WTC11 (cell line): ENCODE measurements at regions not wholly inside any gene's neighbourhood (a gene's known extent, or its start where the extent isn't known, plus 50 kb on each side); places are given as distances from the start of the nearest gene placed in this dataset.

Experiments
- ATAC-seq: fragments of 200-7000 bp; cut with Tn5 transposase; 2 replicates; pipeline ENCODE4 v1.10.0; 2021; ENCODE audit warnings: mild to moderate bottlenecking, moderate library complexity
- CTCF ChIA-PET: fragments of 300-600 bp; sonication (Branson Sonifier 250); formaldehyde crosslinking; loops from one replicate; lab custom pipeline; 2021; ENCODE audit warnings: antibody characterized with exemption; lab: Charles Lee
- POLR2A ChIA-PET: fragments of 350-600 bp; sonication (Branson Sonifier 250); formaldehyde crosslinking; loops from one replicate; lab custom pipeline; 2021; ENCODE audit warnings: antibody characterized with exemption; lab: Charles Lee
- DNase-seq: peaks from one replicate; pipeline ENCODE4 v3.0.0; 2021; ENCODE audit warnings: low spot score
- H3K27ac Mint-ChIP-seq: 2 replicates; pipeline ENCODE4 v1.8.0; 2021; ENCODE audit warnings: mixed read lengths
- H3K27me3 Mint-ChIP-seq: 2 replicates; pipeline ENCODE4 v1.8.0; 2021; ENCODE audit warnings: low read depth, mild to moderate bottlenecking, moderate library complexity, mixed read lengths
- H3K36me3 Mint-ChIP-seq: 2 replicates; pipeline ENCODE4 v1.8.0; 2021; ENCODE audit warnings: mixed read lengths
- H3K4me1 Mint-ChIP-seq: 2 replicates; pipeline ENCODE4 v1.8.0; 2022; ENCODE audit warnings: mixed read lengths
- H3K4me3 Mint-ChIP-seq: 2 replicates; pipeline ENCODE4 v1.8.0; 2021; ENCODE audit warnings: mild to moderate bottlenecking, moderate library complexity, mixed read lengths
- H3K9me3 Mint-ChIP-seq: 2 replicates; pipeline ENCODE4 v1.8.0; 2021; ENCODE audit warnings: mixed read lengths
- ELF4 ChIP-seq: sonication (generic); formaldehyde crosslinking; IDR thresholded peaks from 2 replicates; pipeline ENCODE4 v1.8.1; 2022; ENCODE audit warnings: low read depth, mild to moderate bottlenecking, moderate library complexity, missing genetic modification reagents
- HMGA2 ChIP-seq: fragments of 250-450 bp; sonication (Bioruptor Pico); IDR thresholded peaks from 2 replicates; pipeline ENCODE4 v1.4.0; 2021; ENCODE audit warnings: mild to moderate bottlenecking, moderate library complexity
- PRRX2 ChIP-seq: fragments of 250-450 bp; sonication (Bioruptor Pico); IDR thresholded peaks from 2 replicates; pipeline ENCODE4 v1.8.0; 2021; ENCODE audit warnings: mild to moderate bottlenecking
- RORB ChIP-seq: fragments of 250-450 bp; sonication (Bioruptor Pico); IDR thresholded peaks from 2 replicates; pipeline ENCODE4 v1.9.0; 2021; ENCODE audit warnings: mild to moderate bottlenecking
- SMAD4 ChIP-seq: sonication (generic); formaldehyde crosslinking; IDR thresholded peaks from 2 replicates; pipeline ENCODE4 v1.8.0; 2022; ENCODE audit warnings: mild to moderate bottlenecking, missing genetic modification reagents
- SP1 ChIP-seq: sonication (generic); formaldehyde crosslinking; conservative IDR thresholded peaks from 2 replicates; pipeline ENCODE4 v1.8.1; 2022; ENCODE audit warnings: missing genetic modification reagents
- TCF7 ChIP-seq: sonication (generic); formaldehyde crosslinking; IDR thresholded peaks from 2 replicates; pipeline ENCODE4 v1.8.0; 2022; ENCODE audit warnings: mild to moderate bottlenecking, low read depth, missing genetic modification reagents, moderate library complexity
- ZBTB21 ChIP-seq: sonication (generic); formaldehyde crosslinking; IDR thresholded peaks from 2 replicates; pipeline ENCODE4 v1.8.1; 2023; ENCODE audit warnings: mild to moderate bottlenecking, missing genetic modification reagents, borderline replicate concordance
- ZNF219 ChIP-seq: sonication (generic); formaldehyde crosslinking; IDR thresholded peaks from 2 replicates; pipeline ENCODE4 v1.8.0; 2023; ENCODE audit warnings: missing genetic modification reagents, mild to moderate bottlenecking, borderline replicate concordance
- ZNF423 ChIP-seq: fragments of 250-450 bp; sonication (Bioruptor Pico); IDR thresholded peaks from 2 replicates; pipeline ENCODE4 v2.1.2; 2022; ENCODE audit warnings: mild to moderate bottlenecking, moderate library complexity
- ZNF425 ChIP-seq: fragments of 250-450 bp; sonication (Bioruptor Pico); conservative IDR thresholded peaks from 2 replicates; pipeline ENCODE4 v1.9.0; 2021; ENCODE audit warnings: mild to moderate bottlenecking
- TF ChIP-seq, protein P1 (sequence below): sonication (generic); formaldehyde crosslinking; IDR thresholded peaks from 2 replicates; pipeline ENCODE4 v1.8.1; 2022; ENCODE audit warnings: low read depth, missing genetic modification reagents, borderline replicate concordance
- TF ChIP-seq, protein P2 (sequence below): fragments of 250-450 bp; sonication (Bioruptor Pico); IDR thresholded peaks from 2 replicates; pipeline ENCODE4 v2.1.2; 2022; ENCODE audit warnings: mild to moderate bottlenecking, moderate library complexity
- TF ChIP-seq, protein P3 (sequence below): sonication (generic); formaldehyde crosslinking; IDR thresholded peaks from 2 replicates; pipeline ENCODE4 v1.8.0; 2022; ENCODE audit warnings: mild to moderate bottlenecking, missing genetic modification reagents
- TF ChIP-seq, protein P4 (sequence below): sonication (generic); formaldehyde crosslinking; IDR thresholded peaks from 2 replicates; pipeline ENCODE4 v1.8.1; 2023; ENCODE audit warnings: mild to moderate bottlenecking, missing genetic modification reagents
- TF ChIP-seq, protein P5 (sequence below): sonication (generic); formaldehyde crosslinking; IDR thresholded peaks from 2 replicates; pipeline ENCODE4 v1.8.1; 2023; ENCODE audit warnings: mild to moderate bottlenecking, moderate library complexity, missing genetic modification reagents

GRCh38 chr14:100673085-100673806 lies 53.4 kb upstream of the DLK1 start (continued):
- TF ChIP-seq, protein P1, sequence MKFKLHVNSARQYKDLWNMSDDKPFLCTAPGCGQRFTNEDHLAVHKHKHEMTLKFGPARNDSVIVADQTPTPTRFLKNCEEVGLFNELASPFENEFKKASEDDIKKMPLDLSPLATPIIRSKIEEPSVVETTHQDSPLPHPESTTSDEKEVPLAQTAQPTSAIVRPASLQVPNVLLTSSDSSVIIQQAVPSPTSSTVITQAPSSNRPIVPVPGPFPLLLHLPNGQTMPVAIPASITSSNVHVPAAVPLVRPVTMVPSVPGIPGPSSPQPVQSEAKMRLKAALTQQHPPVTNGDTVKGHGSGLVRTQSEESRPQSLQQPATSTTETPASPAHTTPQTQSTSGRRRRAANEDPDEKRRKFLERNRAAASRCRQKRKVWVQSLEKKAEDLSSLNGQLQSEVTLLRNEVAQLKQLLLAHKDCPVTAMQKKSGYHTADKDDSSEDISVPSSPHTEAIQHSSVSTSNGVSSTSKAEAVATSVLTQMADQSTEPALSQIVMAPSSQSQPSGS (CRISPR knock-in tag) = no peak
- TF ChIP-seq SP1 (CRISPR knock-in tag) (no peak), ZNF219 (CRISPR knock-in tag) (no peak)
- TF ChIP-seq, protein P2, sequence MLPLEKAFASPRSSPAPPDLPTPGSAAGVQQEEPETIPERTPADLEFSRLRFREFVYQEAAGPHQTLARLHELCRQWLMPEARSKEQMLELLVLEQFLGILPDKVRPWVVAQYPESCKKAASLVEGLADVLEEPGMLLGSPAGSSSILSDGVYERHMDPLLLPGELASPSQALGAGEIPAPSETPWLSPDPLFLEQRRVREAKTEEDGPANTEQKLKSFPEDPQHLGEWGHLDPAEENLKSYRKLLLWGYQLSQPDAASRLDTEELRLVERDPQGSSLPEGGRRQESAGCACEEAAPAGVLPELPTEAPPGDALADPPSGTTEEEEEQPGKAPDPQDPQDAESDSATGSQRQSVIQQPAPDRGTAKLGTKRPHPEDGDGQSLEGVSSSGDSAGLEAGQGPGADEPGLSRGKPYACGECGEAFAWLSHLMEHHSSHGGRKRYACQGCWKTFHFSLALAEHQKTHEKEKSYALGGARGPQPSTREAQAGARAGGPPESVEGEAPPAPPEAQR (CRISPR knock-in tag) = no peak
- TF ChIP-seq, all 79 proteins: peak for 6

DNA sequence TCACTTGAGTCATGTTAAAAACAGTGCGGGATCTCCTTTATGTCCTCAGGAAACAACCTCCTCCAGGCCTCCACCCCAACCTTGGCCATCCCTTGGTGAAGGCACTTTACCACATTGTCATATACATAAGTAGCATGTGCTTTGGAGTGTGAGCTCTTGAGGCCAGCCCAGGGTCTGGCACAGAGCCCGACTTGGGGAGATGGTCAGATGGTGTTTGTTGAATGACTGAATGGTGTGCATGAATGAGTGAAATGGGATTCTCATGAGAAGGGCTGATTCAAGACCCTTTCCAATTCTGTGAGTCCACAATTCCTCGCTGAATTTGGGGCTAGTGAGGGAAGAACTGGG lies 52.9 kb upstream of the DLK1 start:
- CTCF ChIA-PET = interaction anchor here (0.6 to 3.3 kb wide), 13 partner anchors 9 to 265 kb away, joined by 3 to 32 read pairs (median 4); no protein-coding TSS in a partner anchor
- H3K36me3 Mint-ChIP-seq = no peaks in the 10 kb centered on the region
- TF ChIP-seq, protein P3, sequence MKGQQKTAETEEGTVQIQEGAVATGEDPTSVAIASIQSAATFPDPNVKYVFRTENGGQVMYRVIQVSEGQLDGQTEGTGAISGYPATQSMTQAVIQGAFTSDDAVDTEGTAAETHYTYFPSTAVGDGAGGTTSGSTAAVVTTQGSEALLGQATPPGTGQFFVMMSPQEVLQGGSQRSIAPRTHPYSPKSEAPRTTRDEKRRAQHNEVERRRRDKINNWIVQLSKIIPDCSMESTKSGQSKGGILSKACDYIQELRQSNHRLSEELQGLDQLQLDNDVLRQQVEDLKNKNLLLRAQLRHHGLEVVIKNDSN (CRISPR knock-in tag) = no peak
- TF ChIP-seq ZNF423 (CRISPR knock-in tag) = no peak
- TF ChIP-seq, protein P4, sequence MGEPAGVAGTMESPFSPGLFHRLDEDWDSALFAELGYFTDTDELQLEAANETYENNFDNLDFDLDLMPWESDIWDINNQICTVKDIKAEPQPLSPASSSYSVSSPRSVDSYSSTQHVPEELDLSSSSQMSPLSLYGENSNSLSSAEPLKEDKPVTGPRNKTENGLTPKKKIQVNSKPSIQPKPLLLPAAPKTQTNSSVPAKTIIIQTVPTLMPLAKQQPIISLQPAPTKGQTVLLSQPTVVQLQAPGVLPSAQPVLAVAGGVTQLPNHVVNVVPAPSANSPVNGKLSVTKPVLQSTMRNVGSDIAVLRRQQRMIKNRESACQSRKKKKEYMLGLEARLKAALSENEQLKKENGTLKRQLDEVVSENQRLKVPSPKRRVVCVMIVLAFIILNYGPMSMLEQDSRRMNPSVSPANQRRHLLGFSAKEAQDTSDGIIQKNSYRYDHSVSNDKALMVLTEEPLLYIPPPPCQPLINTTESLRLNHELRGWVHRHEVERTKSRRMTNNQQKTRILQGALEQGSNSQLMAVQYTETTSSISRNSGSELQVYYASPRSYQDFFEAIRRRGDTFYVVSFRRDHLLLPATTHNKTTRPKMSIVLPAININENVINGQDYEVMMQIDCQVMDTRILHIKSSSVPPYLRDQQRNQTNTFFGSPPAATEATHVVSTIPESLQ (CRISPR knock-in tag) = no peak
- no peak for TF ChIP-seq ELF4 (CRISPR knock-in tag)
- TF ChIP-seq, protein P5, sequence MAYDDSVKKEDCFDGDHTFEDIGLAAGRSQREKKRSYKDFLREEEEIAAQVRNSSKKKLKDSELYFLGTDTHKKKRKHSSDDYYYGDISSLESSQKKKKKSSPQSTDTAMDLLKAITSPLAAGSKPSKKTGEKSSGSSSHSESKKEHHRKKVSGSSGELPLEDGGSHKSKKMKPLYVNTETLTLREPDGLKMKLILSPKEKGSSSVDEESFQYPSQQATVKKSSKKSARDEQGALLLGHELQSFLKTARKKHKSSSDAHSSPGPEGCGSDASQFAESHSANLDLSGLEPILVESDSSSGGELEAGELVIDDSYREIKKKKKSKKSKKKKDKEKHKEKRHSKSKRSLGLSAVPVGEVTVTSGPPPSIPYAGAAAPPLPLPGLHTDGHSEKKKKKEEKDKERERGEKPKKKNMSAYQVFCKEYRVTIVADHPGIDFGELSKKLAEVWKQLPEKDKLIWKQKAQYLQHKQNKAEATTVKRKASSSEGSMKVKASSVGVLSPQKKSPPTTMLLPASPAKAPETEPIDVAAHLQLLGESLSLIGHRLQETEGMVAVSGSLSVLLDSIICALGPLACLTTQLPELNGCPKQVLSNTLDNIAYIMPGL (CRISPR knock-in tag) = no peak
- TF ChIP-seq SMAD4 (CRISPR knock-in tag) = no peak
- TF ChIP-seq, protein P1 (CRISPR knock-in tag) = no peak
- TF ChIP-seq ZBTB21 (CRISPR knock-in tag) = no peak
- no peak for TF ChIP-seq TCF7 (CRISPR knock-in tag)
- TF ChIP-seq, all 79 proteins: peak for 0
- DNase-seq (no peak), ATAC-seq (no peak)
- no peaks in the 10 kb centered on the region for H3K9me3 Mint-ChIP-seq
- peaks cover 24% of the 10 kb centered on the region for H3K27me3 Mint-ChIP-seq
- H3K27ac Mint-ChIP-seq = no peak overlapping the region
- POLR2A ChIA-PET = interaction anchor here (1.4 kb wide), 1 partner anchor 11 kb away, joined by 5 read pairs; no protein-coding TSS in a partner anchor
- peak overlapping the region; percentile 38; the same call in 1 of the 2 replicates for H3K4me3 Mint-ChIP-seq
- peaks cover 26% of the 10 kb centered on the region for H3K4me1 Mint-ChIP-seq

- CTCF ChIA-PET = interaction anchor here (0.8 to 1.6 kb wide), 3 partner anchors 11 to 165 kb away, joined by 3 to 6 read pairs (median 5); no protein-coding TSS in a partner anchor
- Mint-ChIP-seq H3K4me1 (peaks cover 23% of the 10 kb centered on the region), H3K36me3 (no peaks in the 10 kb centered on the region), H3K9me3 (no peaks in the 10 kb centered on the region), H3K4me3 (no peak overlapping the region), H3K27ac (no peak overlapping the region), H3K27me3 (peaks cover 24% of the 10 kb centered on the region)
- POLR2A ChIA-PET = no interaction called here
- DNase-seq (no peak), ATAC-seq (no peak)
- TF ChIP-seq HMGA2 (CRISPR knock-in tag) (no peak), RORB (CRISPR knock-in tag) (no peak), ZNF425 (CRISPR knock-in tag) (no peak), PRRX2 (CRISPR knock-in tag) (no peak)
- TF ChIP-seq, protein P5 (CRISPR knock-in tag) = no peak
Measured at GRCh38 chr14:100674428-100674827, 52.3 kb upstream of the DLK1 start.
